SW480 (cell line): ENCODE measurements at regions not wholly inside any gene's neighbourhood (a gene's known extent, or its start where the extent isn't known, plus 50 kb on each side); places are given as distances from the start of the nearest gene placed in this dataset.

Source experiments
- DNase-seq: peaks from one replicate; pipeline ENCODE4 v3.0.0-alpha.2; 2016; ENCODE audit warnings: low spot score

GRCh38 chr12:77493302-77494168 lies 337.2 kb upstream of the NAV3 start:
- no peak for DNase-seq

DNA sequence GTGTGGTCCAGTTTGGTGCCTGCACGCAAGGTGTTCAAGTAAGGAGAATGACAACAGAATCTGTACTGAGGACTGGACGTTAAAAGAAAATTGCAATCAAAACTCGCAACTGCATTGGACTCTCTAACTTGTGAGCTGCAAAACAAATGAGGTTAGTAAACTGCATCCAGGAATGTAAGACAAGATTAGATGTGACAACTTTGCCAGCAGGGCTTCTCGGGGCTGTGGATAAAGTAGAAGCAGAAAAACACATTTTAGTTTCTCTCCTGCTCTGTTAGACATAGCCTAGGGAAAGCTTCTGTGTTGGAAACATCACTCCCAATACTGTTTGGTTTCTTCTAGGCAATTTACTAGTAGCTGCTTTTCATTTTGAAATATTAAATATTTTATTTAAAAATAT lies 338.2 kb upstream of the NAV3 start:
- no peak for DNase-seq

DNA sequence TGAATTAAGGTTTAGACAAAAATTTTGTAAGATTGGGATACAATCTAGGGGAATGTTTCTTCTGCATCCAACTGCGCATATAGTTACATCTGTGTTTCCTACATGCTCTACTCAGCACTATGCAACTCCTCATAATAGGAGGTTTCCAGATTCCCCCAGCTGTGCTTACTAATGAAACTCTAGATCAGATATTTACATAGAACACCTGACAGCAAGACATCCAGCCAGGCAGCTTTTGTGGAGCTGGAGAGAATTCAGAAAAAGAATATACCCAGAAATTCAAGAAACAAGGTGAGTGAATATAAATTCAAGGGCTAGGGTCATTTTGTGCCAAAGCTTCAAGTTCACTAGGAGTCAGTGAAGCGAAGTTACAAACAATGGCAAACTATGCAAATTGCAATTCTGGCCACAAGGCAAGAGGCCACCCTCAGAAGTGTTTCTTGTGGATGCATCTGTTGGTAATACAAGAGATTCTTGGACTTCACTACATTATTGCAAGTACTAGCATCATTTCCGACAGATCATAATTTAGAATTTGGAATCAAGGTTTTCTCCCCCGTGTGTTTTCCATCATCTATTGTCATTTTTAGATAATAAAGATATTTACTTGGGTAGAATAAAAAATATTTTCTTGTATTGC lies 341.2 kb upstream of the NAV3 start:
- no peak for DNase-seq

GRCh38 chr12:77488041-77488620 lies 342.6 kb upstream of the NAV3 start:
- DNase-seq = no peak

- DNase-seq = no peak
Observed at GRCh38 chr12:77486872-77487271, 343.8 kb upstream of the NAV3 start.

DNA sequence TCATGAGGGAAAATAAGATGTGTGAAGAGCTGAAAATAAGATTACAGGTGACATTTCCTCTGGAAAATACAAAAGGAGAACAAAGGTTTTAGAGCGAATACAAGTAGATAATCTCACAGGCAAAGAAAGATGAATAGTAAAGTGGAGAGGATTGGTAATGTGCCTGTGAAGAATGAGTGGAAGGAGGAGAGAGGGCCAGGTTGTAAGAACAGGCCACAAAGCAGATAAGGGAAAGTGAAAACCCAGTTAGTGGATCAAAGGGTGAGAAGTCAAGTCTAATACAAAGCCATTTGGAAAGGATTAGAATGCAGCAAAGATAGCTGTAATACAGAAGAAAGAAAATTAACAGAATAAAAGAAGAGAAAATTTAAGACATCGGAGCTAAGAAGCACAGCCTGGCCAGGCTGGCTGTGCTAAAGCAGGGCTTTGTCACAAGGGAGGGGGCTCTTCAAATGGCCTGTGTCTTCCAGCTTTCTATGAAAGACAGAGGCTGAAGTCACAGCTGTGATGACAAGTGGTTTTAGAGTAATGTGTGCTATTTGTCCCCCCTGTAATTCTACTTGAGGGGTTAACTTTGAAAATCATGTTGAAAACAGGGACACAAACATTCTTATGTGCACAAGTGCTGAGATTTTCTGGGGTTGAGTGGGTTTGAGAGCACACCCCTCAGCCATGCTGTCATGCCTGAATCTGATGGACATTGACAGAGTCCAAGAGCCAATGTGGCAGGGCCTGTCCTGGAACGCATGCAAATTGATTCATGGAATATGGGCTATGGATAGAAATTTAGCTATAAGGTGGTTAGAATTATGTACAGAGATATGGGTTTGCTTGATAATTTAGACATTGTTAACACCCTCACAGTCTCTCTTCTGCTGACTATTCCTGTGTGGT lies 344.5 kb upstream of the NAV3 start:
- no peak for DNase-seq

DNA sequence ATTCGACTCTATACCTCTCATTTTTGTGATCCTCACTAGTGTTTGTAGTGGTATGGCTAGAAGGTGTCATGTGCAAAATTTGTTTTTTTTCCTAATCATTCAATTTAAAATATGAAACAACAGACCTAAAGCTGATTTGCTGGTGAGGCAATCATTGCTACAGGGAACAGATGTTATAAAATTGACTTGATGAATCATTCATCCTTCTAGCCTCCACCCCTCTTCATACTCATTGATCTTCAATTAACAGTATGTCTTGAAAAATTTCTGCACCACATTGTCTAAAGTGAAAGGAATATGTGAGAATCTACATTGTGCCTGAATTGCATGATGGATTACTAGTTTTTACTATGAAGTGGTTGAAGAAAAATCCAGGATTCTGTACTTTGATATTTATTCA lies 349.0 kb upstream of the NAV3 start:
- DNase-seq = no peak

DNA sequence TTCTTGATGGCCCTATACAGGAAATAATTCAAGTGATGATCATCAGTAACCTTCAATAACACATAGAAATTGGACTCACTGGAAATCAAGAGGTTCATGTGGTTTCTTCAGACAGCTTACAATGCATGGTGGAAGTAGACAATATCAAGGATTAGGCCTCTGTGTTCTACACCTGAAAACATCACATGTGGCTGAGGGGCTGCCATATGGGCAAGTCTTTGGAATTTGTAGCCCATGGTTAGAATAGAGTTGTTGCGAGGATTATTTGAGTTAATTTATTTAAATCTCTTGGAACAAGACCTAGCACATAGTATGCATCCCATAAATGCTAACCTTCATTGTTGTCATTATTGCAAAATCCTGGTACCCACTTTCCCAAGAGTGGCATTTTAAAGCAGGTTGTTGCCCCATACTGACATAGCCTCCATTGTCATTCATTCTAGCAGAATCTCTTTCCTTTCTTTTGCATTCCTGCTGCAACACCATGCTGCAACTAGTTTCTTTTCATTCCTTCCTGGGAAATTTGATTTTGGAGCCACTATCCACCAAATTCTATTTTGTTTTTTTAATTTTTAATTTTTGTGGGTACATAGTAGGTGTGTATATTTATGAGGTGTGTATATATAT lies 352.7 kb upstream of the NAV3 start:
- DNase-seq = no peak

- no peak for DNase-seq
Observed at GRCh38 chr12:77471801-77472200, 358.9 kb upstream of the NAV3 start.

DNA sequence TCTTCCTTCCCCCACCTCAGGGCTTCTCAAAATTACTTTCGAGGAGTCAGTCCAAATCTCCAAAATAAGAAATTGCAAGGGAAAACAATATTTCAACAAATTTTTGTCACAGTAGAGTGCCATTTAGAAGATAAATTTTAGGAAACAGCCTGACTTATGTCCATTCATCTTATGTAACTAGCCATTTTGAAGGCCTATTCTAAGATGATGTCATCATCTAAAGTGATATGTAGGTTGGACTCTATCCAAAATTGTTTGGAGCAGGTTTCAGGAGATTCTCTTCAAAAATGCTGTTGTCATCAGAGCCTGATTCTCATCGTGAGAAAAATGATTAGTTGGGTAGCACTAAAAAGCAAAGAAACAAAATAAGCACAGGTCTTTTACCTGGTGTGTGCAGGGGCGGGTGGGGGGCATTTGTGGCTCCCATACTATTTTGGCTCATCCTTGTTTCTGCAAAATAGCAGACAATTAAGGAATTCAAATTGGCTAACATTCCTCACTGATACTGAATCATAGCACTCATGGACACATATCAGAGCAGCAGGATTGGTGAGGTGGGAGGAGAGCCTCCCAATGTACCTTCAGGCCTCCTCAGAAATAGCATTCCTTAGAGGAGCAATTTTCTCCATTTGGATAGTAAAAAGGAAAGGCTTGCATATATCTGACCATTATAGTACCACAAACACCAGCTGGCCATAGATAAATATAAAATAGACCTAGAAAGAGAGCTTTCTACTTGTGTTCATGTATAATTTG lies 360.9 kb upstream of the NAV3 start:
- no peak for DNase-seq

DNA sequence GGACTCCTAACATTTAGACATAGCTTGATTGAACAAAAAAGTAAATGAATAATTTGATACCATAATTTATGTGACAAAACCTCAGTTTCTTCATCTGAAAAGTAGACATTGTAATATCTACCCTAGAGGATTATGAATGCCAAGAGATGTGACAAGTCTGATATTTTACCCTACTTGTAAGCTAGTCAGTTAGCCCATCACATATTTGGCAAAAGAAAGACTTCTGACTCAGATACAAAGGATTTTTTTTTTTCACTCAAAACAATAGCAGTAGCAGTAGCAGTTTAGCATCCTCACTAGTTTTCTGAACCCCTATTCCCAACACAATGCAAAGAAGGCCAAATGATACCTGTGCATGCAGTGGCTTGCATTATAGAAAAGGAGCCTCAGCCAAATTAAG lies 377.3 kb upstream of the E2F7 start:
- DNase-seq = no peak

- DNase-seq = no peak
Observed at GRCh38 chr12:77439749-77440148, 374.4 kb upstream of the E2F7 start.

GRCh38 chr12:77438644-77439043 lies 373.3 kb upstream of the E2F7 start:
- DNase-seq = no peak

DNA sequence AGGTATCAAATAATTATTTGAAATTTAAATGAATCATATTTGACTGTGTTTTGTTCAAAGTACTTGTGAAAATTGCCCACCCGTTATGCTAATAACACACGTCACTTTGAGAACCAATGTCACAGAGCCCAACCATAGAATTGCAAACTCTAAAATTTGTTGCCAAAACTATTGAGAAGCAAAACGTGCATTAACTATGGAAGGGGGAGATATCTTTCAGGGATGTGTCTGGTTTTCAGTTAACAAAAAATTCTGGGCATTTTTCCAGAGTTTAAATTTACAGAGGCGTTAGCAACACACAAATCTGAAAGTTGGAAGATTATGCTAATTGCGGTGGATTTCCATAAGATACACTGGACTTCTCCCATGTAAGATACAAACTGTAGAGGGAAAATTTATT lies 371.8 kb upstream of the E2F7 start:
- no peak for DNase-seq

DNA sequence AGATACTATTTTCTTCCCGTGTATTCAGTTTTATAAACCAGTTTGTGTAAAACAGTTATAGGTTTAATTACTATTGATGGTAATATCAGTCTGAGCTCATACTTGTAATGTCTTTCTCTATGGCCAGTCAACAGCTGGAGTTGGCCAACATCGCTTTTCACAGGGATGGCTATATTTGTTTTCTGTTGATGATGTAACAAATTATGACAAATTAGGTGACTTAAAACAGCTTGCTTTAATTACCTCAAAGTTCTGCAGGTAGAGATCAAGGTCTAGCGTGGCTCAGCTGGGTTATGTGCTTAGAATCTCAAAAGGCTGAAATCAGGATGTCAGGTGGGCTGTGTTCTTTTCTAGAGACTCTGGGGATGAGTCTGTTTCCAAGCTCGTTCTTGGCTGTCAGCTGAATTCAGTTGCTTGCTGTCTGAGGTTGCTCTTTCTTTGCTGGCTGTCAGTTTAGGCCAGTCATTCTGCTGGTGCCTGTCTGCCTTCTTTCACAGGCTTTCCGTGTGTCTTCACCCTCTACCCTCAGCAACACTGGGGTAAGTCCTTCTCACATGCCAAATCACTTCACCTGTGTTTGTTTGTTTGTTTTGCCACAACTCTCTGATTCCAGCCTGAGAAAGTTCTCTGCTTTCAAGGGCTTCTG lies 370.2 kb upstream of the E2F7 start:
- DNase-seq = no peak

DNA sequence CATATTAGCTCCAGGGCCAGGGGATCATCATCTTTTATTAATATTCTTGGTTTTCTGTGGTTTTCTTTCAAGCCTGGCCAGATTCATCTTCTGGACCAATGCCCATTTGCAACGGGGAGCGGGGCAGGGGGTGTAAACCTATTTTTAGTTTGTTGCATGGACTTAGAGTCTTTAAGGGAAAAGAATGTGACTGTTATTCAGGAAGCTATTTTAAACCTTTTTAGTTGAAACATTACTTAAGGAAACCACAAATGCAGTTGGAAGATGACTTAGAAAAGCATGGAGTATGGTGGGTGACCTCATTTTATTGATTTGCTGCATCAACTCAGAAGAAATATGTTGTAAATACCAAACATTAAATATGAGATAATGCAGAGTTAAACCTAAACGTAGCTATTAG lies 368.4 kb upstream of the E2F7 start:
- DNase-seq = no peak

GRCh38 chr12:77429426-77429825 lies 364.1 kb upstream of the E2F7 start:
- DNase-seq = no peak

DNA sequence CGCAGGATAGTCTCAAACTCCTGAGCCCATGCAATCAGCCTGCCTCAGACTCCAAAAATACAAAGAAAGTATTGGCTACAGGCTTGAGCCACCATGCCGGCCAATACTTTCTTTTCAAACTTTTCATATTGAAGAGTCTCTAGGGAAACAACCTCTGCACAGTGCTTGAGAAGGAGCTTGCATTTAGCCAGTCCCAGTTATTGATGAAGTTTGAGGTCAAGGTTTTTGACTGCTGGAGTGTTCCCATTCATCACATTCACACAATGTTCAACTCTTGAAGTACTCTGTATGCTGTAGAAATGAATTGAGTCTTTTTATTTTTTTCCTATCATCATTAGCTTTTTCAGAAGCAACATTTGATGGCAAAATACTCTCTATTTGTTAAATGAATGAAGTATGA lies 355.8 kb upstream of the E2F7 start:
- DNase-seq = no peak

DNA sequence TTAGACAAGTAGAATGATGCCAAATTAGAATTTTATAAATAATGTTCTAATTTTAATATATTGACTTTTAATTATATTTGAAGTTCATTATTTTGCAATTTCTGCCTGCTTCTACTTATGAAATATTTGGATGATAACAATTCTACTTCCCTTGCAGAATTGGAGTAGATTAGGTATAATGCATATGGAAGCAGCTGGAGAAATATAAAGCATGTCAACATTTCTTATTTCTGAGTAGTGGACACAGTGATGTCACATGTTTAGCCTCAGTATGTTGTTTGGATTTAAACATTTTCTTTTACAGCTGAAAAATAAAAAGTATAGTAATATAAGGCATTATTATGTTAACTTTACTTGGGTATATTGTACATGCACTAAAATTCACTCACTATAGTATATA lies 344.2 kb upstream of the E2F7 start:
- no peak for DNase-seq

- DNase-seq = no peak
Observed at GRCh38 chr12:77407931-77408330, 342.6 kb upstream of the E2F7 start.
